GM20431 (cell line): ENCODE measurements at regions not wholly inside any gene's neighbourhood (a gene's known extent, or its start where the extent isn't known, plus 50 kb on each side); places are given as distances from the start of the nearest gene placed in this dataset.

Experiments used
- in situ Hi-C: fragments of 300-500 bp; cut with MseI, MboI; formaldehyde crosslinking; loops from one replicate; pipeline ENCODE4 v1.15.0; 2020; ENCODE audit warnings: low sequenced_read_pairs; ENCODE audit not compliant: unreplicated experiment

DNA sequence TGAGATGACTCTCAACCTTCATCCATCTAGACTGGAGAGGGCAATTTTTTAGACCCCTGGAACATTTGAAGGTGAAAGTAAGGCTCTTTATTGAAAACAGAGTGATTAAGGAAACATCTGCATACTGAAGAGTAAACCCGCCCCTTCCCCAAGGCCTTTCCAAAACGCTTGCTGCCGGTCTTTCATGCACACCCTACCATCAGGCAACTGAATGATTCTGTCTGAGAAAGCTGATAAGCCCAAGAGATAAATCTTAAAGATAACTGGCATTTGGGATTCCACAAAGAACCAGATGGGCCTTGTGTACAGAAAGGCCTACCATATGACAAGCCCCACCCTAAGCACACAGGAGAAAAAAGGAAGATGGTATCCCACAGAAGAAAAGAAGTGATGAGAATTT, 54.4 kb upstream of the PIK3R1 start:
- in situ Hi-C loops: no loop called here

DNA sequence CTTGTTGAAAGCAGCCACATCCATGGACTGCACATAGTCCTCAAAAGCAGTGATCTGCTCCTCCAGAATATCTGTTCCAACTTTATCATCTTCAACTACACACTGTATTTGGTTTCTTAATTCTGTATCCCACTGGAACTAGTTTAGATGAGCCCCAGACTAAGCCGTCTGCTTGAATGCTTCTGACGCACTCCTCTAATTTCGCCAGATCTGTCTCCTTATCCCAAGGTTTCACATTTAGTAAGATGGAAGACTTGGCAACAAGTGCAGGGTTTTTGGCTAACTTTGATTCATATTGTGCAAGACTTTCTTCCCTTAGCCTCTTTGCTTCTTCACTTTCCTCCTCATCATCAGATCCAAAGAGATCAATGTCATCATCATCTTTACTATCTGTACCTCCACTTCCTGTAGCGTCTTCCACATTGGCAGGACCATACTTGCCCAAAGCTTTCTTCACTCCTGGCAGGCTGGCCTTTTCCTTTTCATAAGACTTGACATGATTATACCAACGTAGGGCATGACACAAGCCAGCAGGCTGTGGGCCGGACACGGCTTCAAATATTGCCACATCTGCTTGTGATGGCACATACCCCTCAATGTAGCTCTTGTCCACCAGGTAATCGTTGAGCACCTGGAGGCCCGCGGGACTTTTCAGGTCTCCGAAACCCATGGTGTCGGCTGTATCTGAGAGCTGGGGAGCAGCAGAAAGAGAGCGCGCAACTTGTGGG, 56.2 kb upstream of the PIK3R1 start:
- in situ Hi-C loops: no loop called here

DNA sequence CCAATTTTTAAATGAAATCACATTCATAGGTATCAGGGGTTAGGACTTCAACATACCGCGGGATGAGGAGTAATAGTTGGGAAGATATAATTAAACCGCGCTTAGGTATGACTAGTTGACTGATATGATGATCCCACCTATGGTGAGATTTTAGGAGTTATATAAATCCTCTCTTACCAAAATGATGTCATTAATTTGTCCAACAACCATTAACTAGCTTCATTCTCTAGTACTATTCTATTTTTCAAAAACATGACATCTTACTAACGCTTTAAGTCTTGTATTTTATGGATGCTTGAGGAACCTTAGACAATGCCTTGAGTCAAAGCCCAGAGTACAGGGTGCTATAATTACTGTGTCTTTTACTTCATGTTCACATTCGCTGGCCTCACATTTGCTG, 59.6 kb upstream of the PIK3R1 start:
- in situ Hi-C loops: no loop called here

DNA sequence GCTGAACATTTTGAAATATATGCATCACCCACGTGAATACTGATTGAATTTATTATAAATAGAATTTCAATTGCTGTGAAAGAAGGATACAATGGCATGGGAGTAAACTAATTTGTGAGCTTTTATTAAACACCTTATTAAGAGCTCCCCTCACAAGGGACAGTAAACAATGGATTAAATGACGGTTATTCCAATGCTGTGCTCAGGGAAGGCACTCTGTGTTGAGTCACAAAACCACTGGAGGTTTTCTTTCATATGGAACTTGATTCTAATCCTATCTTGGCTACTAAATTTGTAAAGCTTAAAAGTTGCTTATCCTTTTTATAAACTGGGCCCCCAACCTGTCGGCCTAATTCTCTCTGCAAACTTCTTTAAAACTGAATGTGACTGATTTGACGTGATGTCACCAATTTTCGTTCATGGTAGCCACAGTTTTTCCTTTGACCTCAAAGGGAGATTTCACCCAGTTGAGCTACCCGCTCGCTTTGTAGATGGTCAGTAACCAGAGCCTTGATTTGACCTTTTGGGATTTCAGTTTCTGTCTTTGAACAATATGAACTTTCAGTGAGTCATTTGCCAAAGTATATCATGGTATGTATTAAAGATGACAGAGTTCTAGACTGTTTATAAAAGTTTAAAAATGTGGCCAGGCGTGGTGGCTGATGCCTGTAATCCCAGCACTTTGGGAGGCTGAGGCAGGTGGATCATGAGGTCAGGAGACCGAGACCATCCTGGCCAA, 61.3 kb upstream of the PIK3R1 start:
- in situ Hi-C loops: no loop called here

DNA sequence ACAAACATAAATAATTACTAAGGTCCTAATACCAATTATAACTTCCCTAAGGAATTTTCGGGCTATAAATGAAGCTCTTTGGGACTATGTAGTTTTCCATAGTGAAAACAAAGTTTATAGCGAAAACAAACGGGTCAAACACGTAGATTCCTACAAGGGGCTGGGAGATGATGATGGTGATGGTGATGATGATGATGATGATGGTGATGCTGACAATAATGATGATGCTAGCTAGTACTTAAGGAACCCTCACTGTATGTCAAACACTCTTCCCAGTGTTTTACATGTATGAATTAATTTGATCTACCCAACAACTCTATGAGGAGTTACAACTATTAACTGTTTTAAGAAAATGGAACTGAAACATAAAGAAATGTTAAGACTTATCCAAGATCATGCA, 63.7 kb upstream of the PIK3R1 start:
- in situ Hi-C loops: no loop called here

DNA sequence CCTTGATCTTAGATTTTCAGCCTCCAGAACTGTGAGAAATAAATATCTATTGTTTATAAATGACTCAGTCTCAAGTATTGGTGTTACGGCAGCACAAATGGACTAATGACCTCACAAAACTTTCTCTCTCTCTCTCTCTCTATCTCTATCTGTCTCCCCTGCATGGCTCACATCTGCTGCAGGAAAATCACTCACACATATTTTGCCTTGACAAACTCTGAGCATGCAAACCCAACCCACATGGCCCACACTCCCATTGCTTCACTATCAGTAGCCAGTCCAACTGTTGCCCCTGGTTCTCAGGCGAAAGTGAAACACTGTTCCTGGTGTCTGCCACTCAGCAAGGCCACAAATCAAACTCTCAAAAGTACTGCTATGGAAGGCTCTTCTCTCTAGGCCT, 66.4 kb upstream of the PIK3R1 start:
- in situ Hi-C loops: no loop called here

DNA sequence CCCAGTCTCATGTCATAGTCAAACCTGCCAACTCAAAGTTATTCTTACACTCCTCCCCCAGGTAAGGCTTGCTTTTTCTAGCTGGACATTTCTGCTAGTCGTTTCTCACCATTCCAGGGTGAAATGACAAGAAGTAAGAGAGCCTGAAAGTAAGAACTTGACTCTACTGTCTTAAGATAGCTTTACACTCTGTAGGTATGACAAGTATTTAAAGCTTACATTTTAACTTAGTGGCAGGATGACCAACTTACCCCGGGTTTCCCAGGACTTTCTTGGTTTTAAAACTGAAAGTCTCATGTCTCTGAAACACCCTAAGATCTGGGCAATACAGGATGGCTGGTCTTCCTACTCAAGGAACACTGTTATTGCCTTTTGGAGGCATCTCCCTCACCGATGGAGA, 67.5 kb upstream of the PIK3R1 start:
- in situ Hi-C loops: no loop called here

DNA sequence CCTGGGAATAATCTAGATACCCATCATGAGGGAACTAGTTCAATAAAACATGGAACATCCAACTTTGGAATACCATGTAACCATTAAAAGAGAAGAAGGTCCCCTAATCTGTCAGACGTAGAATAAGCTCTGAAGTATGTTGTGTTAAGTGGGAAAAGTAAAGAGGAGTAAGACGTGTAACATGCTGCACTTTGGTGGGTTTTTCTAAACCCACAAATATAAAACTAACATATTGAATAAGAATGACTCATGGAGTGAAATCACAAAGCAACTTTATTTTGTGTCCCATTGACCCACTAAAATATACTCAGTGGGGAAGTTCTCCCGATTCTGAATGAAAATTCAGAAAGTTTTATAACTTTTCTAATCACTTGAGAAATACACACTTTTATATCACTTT, 67.9 kb upstream of the PIK3R1 start:
- in situ Hi-C loops: no loop called here

DNA sequence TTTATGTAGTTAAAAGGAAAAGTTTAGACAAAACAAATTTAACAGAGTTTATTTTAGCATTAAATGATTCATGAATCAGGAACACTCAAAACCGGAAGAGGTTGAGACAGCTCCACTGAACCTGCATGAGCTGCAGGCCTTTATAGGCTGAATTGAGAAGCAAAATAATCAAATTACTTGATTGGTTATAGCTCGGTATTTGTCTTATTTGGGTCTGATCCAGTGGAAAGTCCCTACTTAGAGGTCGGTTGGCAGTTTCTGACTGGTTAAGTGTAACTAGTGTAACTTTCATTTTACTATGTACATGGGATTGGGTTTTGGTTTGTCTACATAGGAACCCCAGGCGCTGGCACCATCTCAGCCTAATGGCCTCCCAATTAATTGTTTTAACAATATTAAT, 74.1 kb upstream of the PIK3R1 start:
- in situ Hi-C loops: no loop called here

DNA sequence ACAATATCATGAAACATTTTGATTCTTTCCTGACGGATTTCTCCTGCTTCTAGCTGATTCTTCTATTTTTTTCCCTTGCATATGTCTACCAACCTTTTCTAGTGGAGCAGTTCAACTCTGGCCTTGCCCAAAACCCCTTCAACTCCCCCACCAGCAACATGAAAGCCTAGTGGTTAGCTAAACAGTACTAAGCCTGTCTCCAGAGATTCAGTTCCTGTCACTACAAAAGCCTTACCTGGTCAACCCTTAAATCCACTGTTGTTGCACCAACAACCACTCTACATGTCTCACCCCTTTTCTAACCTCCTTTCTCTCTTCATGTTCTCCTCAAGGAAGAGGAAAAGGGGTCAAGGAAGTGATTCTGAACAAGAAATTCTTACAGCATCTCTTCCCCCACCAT, 74.8 kb upstream of the PIK3R1 start:
- in situ Hi-C loops: no loop called here

DNA sequence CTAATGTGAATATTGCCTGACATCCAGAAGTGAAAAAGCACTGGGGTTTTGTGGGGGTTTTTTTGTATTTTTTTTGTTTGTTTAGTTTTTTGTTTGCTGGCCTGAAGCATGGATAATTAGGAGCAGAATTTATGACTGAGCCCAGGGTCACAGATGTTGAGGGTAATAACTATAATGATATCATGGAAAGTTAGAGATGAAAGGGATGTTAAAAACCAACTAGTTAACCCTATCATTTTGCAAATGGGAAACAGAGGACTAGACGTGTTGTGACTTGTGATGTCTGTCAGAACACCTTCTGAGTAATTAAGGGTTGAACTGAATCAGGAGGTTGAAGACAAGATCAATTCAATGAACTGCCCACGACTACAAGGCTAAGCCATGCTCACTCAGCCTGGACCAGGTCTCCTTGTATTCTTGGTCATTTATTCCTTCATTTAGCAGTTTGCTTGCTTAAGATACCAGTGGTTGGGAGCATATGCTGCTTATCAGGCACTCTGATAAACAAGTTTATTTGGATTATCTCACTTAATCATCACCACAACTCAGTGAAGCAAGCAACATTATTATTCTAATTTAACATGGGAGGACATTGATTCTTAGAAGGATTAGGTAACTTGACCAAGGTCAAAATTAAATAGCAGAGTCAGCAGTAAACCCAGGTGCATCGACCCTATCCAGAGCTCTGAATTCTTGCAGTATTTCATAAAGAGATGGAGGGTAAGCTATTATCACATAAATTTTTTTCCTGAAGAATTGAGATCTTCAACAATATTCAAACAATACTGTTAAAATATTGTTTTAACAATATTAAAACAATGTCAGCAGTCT, 75.7 kb upstream of the PIK3R1 start:
- in situ Hi-C loops: no loop called here

DNA sequence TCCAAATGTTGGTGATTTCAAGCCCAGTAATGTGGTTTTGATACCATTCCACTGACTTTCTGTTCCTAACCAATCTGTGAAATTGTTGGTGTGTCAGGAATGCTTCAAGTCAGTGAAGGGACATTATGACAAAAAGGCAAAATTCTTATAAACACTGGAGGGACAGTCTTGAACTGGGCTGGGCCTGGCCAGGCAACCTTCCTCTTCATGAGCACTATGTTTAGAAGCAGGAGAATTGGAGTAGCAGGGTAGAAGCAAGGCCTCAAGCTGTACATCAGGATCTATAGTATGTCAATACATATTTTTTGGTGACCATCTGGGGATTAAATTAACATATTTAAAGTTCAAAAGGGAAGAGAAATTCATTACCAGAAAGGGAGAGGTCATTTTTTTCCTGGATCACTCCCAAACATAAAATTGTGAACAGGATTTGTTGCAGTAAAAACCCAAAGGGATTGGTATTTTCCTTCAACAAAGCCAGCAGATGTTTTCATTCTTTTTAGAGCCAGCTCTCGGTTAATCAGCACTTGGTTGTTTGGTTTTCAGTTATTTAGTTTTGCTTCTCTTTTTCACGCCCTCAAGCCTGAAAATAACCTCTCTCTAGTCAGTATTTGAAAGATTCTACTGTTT, 77.9 kb upstream of the PIK3R1 start:
- in situ Hi-C loops: no loop called here

DNA sequence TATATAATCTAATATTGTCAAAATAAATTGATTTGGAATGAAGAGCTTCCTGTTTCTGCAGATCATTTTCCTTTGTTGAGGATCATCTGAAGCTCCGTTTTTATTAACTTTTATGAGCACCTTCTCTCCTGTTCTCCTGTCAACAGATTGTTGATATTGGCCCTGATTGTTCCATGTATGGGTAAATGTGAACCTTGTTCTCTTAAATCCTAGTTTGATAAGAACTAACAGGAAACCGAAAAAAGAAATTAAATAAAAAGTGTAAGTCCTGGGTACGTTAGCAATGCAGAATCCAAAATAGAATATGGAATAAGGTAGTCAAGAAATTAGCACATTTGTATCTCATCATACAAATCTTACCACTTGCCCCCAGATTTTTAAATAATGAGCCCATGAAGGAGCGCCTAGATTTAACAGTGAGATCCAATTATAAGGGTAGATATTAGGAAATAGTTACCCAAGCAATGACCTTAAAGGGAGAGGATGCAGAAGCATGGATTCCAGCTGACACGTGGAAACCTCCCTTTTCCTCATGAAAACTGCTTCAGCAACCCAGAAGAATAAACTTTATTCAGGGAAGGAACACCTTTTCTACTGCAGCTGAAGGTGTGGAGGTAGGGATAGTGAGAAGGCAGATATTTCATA, 80.8 kb upstream of the PIK3R1 start:
- in situ Hi-C loops: no loop called here

DNA sequence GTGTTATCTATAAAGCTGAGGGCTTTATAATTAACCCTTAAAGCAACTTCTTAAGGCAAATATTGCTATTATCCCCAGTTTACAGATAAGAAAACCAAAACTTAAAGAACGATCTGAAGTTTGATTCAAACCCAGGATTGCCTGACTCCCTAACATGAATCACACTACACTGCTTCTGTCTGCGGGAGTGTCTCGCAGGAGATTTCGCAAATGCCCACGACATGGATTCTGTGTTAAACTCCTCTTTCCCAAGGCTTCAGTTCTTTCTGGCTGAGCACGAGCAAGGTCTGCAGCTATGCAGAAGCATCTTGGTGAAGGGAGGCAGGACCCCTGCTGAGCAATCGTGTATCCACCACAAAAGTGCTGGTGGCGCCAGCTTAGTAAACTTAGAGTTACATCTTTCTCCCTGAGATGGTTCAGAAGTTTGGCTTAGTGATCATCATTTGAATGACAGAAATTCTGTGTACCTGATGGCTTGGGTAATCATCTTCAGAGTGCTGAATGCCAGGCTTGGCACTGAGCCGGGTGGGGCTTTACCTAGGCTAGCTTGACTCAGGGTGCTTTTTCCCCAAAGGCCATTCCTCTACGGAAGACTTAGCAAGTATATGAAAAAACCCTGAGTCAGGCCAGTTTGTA, 81.4 kb upstream of the PIK3R1 start:
- in situ Hi-C loops: no loop called here

DNA sequence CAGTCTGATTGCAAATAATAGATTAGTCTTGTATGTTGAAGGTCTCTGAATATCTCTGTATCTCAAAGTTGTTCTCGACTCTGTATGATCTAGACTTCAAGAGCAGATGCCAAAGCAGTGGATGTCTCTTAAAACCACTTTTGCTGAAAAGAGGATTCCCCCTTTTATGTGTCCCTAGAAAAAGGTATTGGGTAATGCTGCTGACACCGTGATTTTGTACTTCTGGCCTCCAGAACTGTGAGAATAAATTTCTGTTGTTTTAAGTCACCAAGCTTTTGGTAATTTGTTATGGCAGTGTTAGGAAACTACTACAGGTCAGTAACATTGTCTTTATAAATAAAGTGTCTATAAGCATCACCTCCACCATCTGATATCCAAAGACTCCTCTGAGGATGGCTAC, 85.3 kb upstream of the PIK3R1 start:
- in situ Hi-C loops: no loop called here

DNA sequence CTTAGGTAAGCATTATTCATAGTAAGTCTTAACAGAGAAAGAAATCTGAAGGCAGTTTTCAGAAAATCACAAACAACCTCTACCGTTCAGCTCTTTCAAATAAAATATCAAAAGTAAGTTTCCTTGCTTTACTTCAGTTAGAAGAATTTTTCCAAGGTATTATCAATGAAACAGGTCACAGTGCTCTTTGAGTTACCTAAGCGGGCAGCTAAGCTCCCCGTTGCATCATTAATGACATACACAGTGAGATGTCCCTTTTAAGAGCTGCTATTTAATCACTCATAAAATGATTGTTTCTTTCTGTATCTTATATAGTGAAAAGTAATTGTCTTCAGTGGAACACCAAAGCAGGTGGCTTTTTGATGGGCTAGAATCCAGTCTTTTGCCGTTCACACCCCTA, 86.2 kb upstream of the PIK3R1 start:
- in situ Hi-C loops: no loop called here

DNA sequence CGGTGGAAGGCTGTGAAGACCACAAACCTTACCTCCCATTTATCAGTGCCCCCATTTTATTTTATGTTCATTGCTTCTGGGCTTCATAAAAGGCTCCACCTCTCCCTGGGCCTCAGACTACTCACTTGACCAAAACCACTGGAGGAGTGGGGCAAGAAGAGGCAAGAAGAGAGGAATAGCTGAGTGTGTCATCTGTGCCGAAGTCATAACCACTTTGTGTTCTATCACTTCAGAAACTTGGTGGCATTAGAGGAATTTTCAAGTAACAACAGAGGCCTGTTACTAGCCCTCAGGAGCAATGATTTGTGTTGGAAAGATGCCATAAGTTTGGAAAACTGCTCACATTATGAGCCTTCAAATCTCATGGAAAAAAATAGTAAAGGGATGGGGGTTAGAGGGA, 88.7 kb upstream of the PIK3R1 start:
- in situ Hi-C loops: no loop called here

DNA sequence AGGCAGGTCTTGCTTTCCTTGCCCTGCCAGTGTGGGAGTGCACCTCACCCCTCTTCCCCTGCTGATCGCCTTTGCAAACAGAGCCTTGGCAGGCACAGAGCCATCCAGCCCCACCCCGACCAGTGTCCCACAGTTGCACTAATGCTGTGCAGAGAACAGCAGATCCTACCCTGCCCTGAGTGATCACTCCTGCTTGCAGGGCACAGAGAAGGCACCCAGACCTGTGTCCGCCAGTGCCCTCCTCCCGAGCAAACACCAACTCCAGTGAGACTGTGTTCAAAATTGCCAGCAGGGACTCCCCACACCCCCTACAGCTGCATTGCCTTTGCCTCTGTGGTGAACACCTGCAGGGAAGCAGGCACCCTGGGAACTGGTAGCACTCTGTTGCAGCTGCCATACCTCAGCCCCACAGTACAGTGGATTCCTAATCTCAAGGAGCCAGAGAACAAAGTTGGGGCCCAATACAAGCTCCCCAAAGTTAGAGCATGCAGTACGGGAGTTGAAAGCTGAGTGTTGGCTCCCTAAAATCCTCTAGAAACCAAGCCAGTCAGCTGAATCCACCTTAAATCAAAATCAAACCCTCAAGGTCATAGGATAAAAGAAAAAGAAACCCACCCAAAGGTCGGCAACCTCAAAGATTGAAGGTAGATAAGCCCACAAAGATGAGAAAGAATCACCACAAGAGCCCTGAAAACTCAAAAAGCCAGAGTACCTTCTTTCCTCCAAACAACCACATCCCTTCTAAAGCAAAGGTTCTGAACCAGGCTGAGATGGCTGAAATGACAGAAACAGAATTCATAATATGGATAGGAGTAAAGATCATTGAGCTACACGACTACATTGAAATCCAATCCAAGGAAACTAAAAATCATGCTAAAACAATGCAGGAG, 92.9 kb upstream of the PIK3R1 start:
- in situ Hi-C loops: no loop called here
